GOT3 (cell line): ENCODE measurements at regions not wholly inside any gene's neighbourhood (a gene's known extent, or its start where the extent isn't known, plus 50 kb on each side); places are given as distances from the start of the nearest gene placed in this dataset.
"Not testable (repeated sequence)": the region's sequence is repeated elsewhere in the genome, so short reads cannot be mapped to it uniquely, and the experiment has no call there.

ENCODE experiments used
- DNase-seq: peaks from one replicate; lab custom pipeline; 2025; ENCODE audit warnings: mixed read lengths; lab: John Stamatoyannopoulos, UW

DNA sequence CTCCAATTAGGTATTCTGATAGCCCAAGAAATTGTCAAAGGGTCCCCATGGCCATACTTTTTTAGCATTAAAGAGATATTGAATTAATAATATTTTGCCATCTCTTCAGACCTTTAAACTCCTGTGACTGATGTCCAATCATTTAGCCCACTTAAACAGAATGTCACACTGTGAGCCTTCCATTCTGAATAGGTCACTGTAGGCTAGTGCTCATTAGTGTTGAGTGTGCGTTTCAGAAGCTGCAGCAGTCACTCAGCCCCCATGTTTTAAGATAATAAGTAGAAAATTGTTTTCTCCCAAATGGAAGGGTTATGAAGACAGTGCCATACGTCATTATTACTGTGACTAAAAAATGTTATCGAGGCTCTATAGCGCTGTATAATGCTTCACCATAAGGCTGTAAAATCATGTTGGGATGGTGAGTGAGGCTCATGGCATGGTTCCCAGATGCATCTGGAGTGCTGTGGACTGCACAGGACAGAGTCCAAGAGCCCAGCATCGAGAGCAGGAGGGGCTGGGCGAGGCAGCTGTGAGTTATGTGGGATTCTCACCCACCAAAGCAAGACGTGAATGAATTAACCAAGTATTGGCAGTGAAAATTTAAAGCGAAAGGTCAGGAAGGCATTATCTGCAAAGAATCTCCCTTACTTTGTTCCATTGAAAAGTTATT lies 2112.9 kb upstream of the WWC1 start:
- DNase-seq = no peak

DNA sequence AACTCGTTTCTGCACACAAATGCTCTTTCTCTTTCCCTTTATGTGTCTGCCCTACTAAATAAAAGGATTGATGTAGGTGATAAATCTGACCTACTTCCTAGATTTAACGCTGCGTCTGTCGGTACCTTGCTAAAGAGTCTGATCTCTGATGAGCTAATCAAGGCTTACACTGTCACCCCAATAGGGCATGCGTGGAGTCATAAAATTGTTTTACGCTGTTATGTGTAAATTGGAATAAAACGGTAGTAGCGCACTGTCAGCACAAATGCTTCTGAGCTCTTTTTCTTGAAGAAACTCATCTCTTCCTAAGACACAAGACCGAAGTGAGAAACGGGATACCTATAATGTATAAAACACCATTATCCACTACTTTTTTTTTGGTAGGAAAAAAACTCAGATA lies 2106.3 kb upstream of the WWC1 start:
- no peak for DNase-seq

DNA sequence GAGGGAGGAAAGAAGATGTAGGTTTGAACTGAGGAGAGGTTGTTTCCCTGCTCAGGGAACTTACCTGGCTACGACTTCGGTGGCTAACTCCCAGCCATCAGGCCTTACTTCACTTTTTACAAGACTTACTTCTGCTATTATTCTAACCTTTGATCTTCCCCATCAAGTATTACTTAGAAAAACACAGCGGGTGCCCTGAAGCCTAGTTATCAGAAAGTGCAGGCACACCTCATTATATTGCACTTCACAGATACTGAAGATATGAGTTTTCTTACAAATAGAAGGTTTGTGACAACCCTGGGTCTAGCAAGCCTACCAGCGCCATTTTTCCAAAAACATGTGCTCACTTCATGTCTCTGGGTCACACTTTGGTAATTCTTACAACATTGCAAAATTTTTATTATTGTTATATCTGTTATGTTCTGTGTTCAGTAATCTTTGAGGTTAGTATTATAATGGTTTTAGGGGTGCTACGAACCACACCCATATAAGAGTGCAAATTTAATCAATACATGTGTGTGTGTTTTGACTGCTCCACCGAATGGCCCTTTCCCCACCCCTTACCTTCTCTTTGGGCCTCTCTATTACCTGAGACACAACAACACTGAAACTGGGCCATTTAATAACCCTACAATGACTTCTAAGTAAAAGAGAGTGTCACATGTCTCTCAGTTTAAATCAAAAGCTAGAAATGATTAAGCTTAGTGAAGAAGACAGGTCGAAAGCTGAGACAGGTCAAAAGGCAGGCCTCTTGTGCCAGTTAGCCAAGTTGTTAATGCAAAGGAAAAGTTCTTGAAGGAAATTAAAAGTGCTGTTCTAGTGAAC lies 2102.7 kb upstream of the WWC1 start:
- DNase-seq = no peak

DNA sequence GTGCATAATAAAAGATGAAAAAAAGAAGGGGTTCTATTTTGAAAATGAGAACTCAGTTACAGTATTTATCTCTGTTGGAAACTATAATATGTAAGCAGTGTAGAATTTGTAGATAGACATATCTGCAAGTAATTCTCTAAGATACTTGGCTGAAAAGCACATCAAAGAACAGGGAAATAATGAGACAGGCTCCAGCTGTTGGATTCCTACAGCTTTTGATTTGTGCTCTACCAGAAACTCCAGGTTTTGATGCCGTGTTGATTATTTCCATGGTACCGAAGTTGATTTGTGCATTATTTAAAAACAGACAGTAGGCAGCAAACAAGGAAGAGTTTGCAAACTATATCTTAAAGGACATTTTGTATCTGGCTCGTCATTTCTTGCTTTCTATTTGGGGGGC lies 2098.7 kb upstream of the WWC1 start:
- no peak for DNase-seq

DNA sequence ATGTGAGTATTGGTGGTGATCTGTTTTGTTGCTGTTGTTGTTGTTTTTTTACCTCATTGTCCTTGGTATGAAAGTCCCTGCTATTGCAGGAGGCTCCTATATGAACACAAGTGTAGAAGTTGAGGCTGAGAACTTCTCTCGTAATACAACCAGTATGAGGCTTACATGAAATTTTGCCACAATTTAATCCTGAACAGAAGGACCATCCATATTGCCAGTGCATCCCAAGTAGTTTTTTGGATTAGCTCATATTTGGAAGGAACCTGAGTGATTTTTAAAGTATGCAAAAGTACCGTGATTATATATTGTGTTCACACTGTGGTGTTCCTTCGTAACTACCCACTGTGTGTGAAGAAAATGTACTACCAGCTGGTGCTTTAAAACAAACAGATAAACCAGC lies 2095.5 kb upstream of the WWC1 start:
- DNase-seq = no peak

DNA sequence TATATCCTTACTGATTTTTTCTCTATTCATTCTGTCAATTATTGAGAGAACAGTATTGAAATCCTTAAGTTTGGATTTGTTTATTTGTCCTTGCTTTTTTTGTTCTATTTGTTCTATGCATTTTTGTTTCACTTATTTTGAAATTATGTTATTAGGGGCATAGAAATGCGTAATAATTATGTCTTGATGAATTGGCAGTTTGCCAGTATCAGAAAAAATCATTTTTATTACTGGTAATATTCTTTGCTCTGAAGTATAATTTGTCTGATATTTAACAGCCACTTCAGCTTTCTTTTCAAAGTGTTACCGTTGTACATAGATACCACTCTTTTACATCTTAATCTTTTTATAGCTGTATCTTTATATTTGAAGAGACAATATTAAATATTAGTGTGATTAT lies 2090.9 kb upstream of the WWC1 start:
- no peak for DNase-seq

DNA sequence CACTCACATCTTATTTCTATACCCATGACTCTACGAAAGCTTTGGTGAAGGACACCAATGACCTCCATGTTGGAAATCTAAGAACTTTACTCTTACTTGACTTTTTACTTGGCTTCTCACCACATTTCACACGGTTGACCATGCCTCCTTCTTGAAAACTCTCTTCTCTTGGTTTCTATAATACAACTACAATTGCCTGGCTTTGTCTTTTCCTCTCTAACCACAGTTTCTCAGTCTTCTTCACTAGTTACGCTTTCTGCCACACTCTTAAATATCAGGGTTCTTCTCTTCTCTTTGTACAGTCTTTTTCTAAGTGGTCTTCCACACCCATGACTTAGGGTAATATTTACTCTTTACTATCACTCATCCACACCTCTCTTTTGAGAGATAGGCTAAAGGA lies 2079.8 kb upstream of the WWC1 start:
- DNase-seq = no peak

DNA sequence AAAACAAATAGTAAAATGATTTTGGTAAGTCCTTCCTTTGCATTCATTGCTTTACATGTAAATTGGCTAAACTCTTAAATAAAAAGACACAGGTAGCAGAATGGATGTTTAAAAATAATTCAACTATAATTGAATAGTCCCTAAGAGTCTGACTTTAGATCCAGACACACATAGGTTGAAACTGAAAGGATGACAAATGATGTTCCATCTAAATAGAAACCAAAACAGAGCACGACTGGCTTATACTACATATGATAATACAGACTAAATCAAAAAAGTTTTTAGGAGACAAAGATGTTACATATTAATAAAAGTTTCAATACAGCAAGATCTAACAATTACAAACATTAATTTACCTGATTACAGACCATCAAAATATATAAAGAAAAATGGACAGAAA lies 2055.1 kb upstream of the WWC1 start:
- DNase-seq = no peak

DNA sequence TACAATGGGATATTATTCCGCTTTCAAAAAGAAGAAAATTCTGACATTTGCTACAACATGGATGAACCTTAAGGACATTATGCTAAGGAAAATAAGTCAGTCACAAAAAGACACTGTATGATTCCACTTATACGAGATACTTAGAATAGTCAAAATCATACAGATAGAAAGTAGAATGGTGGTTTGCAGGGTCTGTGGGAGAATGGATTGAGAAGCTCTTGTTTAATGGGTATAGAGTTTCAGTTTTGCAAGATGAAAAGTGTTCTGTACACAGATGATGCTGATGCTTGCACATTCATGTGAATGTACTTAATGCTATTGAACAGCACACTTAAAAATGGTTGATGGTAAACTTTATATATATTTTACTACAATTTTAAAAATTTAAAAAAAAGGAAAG lies 2050.7 kb upstream of the WWC1 start:
- no peak for DNase-seq

DNA sequence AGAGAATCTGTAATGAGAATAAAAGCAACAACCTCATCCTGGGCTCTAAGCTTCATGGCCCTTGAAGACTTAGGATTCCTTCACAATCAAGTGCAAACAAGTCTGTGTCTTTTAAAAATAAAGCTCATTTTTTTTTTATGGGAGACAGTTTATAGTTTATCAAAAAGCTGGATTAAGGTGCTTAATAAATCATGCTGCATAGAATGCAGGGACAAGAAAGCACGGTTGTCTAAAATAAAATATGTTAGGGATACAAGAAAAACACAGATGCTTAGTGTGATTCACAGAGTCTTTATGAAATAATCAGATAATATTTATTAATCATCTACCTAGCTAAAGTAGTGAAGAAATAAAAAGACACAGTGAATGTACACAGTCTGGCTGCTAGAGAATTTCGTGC lies 2045.9 kb upstream of the WWC1 start:
- no peak for DNase-seq

DNA sequence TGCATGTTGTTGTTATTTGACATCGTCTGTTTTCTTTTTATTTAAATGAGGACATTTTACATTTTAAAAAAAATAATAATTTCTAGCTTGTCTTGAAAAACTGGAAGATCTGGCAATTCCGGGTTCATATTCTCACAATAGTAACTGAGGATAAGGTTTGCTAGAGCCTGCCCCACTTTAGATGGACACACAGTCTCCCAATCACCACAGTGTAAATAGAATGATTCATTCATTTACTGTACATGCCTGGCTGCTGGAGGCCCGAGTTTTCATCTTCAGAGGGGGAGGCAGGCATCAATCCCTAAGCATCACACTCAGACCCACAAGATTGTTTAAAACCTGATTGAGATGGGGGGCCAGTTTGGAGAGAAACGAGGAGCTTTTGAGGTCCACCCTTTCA lies 2039.7 kb upstream of the WWC1 start:
- DNase-seq = no peak

DNA sequence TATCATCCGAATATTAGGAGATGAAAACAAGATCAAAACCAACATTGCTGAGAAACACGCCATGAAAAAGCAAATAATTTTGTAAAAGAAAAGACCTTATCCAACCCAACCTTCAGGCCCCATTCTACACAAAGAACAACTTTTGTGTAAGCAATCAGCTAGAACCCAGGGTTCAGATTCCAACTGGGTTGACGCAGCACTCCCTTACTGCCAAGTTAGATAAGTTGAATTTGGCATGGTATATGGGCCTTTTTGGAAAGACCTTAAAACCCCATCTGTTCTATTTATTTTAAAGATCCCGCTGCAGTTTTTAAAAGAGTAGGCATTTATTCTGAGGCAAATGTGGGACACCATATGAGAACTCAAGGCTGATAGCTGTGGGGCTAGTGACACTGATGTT lies 2033.8 kb upstream of the WWC1 start:
- DNase-seq = no peak

DNA sequence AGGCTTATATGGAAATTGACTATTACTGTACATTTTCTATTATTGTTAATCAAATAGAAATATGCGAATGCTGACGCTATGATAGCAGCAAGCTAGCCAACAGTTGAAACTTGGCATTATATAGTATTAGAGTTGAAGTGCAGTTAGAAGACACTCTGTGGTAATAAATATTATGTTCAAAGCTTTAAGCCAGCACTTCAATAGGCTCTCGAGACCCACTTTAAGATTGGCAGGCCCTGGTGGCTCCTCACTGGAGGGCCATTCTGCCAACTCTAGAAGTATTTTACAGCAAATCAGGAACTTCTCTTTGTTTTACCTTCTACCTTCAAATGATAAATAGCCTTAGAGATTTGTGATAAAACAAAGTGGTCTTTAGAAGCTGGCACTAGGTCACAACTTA lies 2029.0 kb upstream of the WWC1 start:
- no peak for DNase-seq

DNA sequence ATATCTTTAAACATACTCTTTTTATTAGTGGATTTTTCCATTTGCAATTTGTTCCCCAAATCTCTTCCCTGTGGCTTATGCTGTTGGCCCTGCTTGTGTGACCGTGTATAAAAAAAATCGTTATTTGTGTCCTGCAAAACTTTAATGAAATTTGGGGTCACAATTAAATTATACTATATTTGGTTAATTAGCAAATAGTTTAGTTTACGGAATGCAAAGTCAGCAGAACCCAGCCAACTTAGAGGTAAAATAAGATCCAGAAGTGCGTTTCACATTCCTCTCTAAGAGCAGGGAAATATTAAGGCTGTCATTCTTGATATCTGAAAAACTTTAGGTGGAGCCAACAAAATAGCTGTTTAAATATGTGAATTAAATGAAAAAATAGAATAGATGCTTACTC lies 2023.5 kb upstream of the WWC1 start:
- DNase-seq = no peak

DNA sequence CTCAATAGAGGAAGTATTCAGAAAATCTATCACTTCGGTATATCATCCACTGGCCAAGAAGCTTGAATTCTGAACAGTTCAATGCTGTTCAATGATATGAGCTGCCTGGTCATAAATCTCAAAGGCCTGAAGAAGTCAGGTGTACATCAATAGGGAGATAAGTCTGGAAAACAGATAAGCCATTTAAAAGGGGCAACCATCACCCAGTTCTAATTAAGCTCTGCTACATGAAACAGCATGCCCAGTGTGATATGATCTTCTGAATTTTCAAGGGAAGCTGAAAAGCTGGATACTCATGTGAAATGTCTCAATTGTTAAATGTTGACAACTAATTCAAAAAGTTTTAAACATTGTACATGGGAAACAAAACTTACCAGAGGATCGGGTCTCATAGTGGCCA lies 2020.7 kb upstream of the WWC1 start:
- no peak for DNase-seq

DNA sequence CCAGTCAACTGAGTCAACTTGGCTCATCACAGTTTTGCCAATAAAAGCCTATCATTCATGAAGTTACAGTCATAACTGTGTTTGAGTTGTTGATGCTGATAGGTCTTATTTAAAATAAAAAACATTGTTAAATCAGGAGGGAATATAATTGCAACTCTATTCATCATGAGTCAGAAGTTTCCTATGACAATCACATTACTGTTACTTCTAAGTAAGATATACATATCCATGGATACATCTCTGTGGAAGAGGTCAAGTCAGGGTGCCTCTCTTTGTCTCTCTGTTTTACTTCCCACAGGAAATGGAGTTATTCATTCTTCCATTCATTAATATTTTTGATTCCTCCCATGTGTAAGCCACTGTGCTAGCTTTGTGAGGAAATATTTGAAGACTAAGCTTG lies 2015.4 kb upstream of the WWC1 start:
- no peak for DNase-seq

DNA sequence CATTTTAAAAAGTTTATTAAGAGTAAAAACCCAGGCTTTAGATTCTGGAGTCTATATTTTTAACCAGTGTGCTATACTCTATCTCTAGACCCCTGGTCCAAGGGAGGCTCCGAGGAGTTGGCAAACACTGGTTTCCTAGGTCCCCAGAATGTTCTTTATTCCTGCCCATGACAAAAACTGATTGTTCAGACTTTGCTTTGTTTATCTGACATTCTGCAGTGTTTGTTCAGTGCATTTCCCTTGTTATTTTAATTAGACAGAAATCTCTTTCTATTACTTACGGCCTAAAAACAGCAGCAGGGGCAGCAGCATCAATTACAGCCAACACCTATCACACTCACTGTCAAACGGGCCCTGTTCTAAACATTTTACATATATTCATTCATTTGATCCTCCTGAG lies 2011.6 kb upstream of the WWC1 start:
- DNase-seq = no peak

DNA sequence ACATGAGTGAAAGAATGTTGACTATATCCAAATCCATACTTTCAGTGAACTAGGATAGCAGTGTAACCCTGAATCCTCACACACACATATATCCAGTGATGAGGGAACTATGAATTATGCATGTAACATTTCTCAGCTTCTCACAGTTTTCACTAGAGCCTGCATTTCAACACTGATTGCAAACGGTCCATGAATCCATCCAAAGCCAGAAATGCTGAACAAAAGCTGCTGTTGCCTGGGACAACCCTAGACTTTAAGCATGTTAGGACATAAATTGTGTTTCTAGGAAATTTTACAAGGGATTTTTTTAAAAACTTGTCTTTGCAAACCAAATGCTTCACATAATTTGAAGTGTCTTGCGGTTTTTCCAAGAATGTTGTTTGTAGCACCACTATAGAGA lies 2010.0 kb upstream of the WWC1 start:
- DNase-seq = no peak

DNA sequence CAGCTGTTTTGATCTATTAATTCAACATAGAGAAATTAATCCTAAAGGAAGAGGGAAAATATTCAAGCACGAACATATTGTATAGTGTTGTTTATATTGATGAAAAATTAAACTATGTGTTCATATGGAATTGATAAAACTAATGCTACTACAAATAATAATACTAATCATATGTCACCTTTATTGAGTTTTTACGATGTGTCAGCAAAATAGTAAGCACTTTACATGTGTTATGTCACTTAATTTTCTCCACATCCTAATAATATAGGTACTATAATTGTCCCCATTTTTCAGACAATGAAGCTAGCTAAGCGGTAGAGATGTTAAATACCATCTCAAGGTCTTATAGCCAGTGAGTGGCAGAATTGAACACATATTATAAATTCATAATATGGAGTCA lies 2008.5 kb upstream of the WWC1 start:
- DNase-seq = no peak

DNA sequence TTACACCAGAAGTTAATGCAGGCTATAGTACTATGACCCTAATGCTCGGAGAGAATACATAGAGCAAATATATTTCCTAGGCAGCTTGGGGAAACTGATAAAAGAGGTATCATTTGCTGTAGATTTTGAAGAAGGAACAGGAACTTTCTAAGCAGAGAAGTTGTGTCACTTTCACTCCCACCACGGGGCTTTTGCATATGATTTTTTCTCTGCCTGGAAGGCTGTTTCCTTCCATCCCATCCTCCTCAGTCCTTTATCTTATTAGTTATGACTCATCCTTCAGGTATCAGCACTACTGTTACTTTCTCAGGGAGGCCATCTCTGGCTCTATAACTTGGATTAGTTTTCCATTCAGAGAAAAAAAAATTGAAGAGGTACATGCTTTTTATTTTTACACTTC lies 2006.1 kb upstream of the WWC1 start:
- DNase-seq = no peak

DNA sequence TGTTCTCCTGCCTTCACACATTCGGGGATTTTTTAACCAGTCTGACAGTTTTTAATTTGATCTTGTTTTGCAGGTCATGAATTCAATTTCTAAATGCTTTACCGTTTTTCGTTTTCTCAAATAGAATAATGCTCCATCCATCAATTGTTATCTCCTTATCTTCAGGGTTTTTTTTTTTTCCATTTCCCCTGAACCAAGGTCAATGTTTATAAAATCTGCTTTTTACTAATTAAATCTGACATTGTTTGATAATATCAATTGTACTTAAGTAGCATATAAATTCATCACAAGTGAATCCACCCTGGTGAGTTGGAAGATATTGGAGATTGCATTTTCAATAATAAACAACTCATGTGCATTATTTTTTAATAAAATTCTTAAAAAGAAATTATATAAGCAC lies 2004.6 kb upstream of the WWC1 start:
- DNase-seq = no peak

DNA sequence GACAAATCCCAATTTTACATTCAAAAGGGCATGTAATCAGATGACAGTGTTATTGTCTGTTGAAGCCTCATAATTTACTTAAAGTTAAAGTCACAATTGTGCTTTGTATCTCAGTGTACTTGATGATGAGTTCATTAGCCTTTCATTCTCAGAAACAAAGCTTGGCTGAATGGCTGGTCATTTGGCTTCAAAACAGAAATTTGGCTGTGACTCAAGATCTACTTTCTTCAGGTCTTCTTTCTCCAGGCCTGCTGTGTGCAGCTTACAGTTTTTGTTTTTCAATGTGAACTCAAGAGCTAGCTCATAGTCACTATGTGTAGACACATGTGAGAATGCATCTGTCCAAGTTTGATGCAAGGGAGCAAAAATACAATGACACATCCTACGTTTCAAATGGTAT lies 2003.6 kb upstream of the WWC1 start:
- no peak for DNase-seq

DNA sequence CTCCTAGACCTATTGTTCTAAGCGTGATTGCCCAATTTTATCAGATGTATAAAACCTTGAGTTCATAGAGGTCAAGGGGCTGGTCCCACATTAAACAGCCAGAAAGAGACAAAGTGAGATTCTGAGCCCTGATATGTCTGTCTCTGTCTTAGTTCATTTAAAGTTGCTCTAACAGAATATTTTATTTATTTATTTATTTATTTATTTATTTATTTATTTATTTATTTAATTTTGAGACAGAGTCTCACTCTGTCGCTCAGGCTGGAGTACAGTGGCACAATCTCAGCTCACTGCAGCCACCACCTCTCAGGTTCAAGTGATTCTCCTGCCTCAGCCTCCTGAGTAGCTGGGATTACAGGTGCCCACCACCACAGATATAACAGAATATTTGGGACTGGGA lies 1999.6 kb upstream of the WWC1 start:
- DNase-seq = not testable (repeated sequence)

DNA sequence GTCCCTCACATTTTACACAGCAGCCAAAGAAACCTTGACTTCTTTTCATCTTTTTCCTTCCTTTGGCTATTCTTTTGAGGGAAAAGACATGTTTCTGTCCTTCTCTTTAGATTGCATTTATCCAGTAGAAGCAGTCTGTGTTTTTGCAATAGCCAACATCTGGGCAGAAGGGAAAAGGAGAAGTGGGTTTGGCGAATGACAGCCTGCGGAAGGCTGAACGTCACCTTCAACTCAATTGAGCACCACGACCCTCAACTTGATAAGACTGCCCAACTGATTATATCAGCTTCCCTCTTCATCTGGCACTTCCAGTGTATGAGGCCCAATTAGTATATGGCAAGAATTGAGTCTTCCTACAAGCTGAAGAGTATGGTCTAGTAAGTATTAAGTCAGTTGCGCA lies 1997.6 kb upstream of the WWC1 start:
- DNase-seq = no peak
